ENCODE measurements at regions not wholly inside any gene's neighbourhood (a gene's known extent, or its start where the extent isn't known, plus 50 kb on each side); places are given as distances from the start of the nearest gene placed in this dataset.

- DNase-seq (ENCODE audit: low spot score) (no peak), ATAC-seq (no peak)
These were observed 981.7 kb downstream of the NR2F1-AS1 start for GRCh38 chr5:92599217-92599810.

- no peak for DNase-seq (ENCODE audit: low spot score)
- ATAC-seq: no peak
These were observed 987.0 kb downstream of the NR2F1-AS1 start for GRCh38 chr5:92594031-92594430.

- no peak for ATAC-seq
- no peak for DNase-seq (ENCODE audit: low spot score)
These were observed 992.1 kb downstream of the NR2F1-AS1 start for GRCh38 chr5:92588876-92589275.

GRCh38 chr5:92581690-92582089, 999.3 kb downstream of the NR2F1-AS1 start:
- no peak for DNase-seq (ENCODE audit: low spot score)

GRCh38 chr5:92581249-92581648, 999.8 kb downstream of the NR2F1-AS1 start:
- ATAC-seq (no peak), DNase-seq (ENCODE audit: low spot score) (no peak)

More at GRCh38 chr5:92581690-92582089, 999.3 kb downstream of the NR2F1-AS1 start:
- ATAC-seq: no peak

- ATAC-seq: no peak
- no peak for DNase-seq (ENCODE audit: low spot score)
These were observed 1000.2 kb downstream of the NR2F1-AS1 start for GRCh38 chr5:92580814-92581213.

GRCh38 chr5:92574023-92574422, 1007.0 kb downstream of the NR2F1-AS1 start:
- no peak for ATAC-seq
- no peak for DNase-seq (ENCODE audit: low spot score)

- no peak for DNase-seq (ENCODE audit: low spot score)
These were observed 1012.5 kb downstream of the NR2F1-AS1 start for GRCh38 chr5:92568522-92568921.

GRCh38 chr5:92567831-92568450, 1013.1 kb downstream of the NR2F1-AS1 start:
- DNase-seq (ENCODE audit: low spot score) (no peak), ATAC-seq (peak; percentile 84)

More at GRCh38 chr5:92568522-92568921, 1012.5 kb downstream of the NR2F1-AS1 start:
- no peak for ATAC-seq

GRCh38 chr5:92566113-92566786, 1014.8 kb downstream of the NR2F1-AS1 start:
- DNase-seq (ENCODE audit: low spot score) (no peak), ATAC-seq (no peak)

GRCh38 chr5:92565673-92566072, 1015.3 kb downstream of the NR2F1-AS1 start:
- ATAC-seq: no peak
- DNase-seq (ENCODE audit: low spot score): no peak

GRCh38 chr5:92562065-92562464, 1019.0 kb downstream of the NR2F1-AS1 start:
- no peak for DNase-seq (ENCODE audit: low spot score)
- ATAC-seq: no peak

- no peak for DNase-seq (ENCODE audit: low spot score)
- ATAC-seq: no peak
These were observed 1019.5 kb downstream of the NR2F1-AS1 start for GRCh38 chr5:92561411-92561959.

- DNase-seq (ENCODE audit: low spot score) (no peak), ATAC-seq (peak; percentile 23)
These were observed 1020.2 kb downstream of the NR2F1-AS1 start for GRCh38 chr5:92560698-92561401.

GRCh38 chr5:92559781-92560180, 1021.2 kb downstream of the NR2F1-AS1 start:
- ATAC-seq (peak; percentile 27), DNase-seq (ENCODE audit: low spot score) (no peak)

GRCh38 chr5:92559331-92559730, 1021.7 kb downstream of the NR2F1-AS1 start:
- no peak for DNase-seq (ENCODE audit: low spot score)
- no peak for ATAC-seq

- ATAC-seq (no peak), DNase-seq (ENCODE audit: low spot score) (no peak)
These were observed 1024.3 kb downstream of the NR2F1-AS1 start for GRCh38 chr5:92556747-92557146.

GRCh38 chr5:92554447-92555085, 1026.5 kb downstream of the NR2F1-AS1 start:
- DNase-seq (ENCODE audit: low spot score): no peak
- no peak for ATAC-seq

- DNase-seq (ENCODE audit: low spot score): no peak
- no peak for ATAC-seq
These were observed 1027.7 kb downstream of the NR2F1-AS1 start for GRCh38 chr5:92553326-92553725.

- ATAC-seq (peak; percentile 97), DNase-seq (ENCODE audit: low spot score) (no peak)
These were observed 1028.5 kb downstream of the NR2F1-AS1 start for GRCh38 chr5:92552206-92553160.
